ENCODE measurements at regions not wholly inside any gene's neighbourhood (a gene's known extent, or its start where the extent isn't known, plus 50 kb on each side); places are given as distances from the start of the nearest gene placed in this dataset.

- TF ChIP-seq CTCF (IDR thresholded peaks at IDR 0.05) (no peak), POLR2A (IDR thresholded peaks at IDR 0.05) (no peak)
These were observed 201.1 kb upstream of the ASIC2 start for GRCh38 chr17:33494151-33494550.
